ENCODE measurements at regions not wholly inside any gene's neighbourhood (a gene's known extent, or its start where the extent isn't known, plus 50 kb on each side); places are given as distances from the start of the nearest gene placed in this dataset.

DNA sequence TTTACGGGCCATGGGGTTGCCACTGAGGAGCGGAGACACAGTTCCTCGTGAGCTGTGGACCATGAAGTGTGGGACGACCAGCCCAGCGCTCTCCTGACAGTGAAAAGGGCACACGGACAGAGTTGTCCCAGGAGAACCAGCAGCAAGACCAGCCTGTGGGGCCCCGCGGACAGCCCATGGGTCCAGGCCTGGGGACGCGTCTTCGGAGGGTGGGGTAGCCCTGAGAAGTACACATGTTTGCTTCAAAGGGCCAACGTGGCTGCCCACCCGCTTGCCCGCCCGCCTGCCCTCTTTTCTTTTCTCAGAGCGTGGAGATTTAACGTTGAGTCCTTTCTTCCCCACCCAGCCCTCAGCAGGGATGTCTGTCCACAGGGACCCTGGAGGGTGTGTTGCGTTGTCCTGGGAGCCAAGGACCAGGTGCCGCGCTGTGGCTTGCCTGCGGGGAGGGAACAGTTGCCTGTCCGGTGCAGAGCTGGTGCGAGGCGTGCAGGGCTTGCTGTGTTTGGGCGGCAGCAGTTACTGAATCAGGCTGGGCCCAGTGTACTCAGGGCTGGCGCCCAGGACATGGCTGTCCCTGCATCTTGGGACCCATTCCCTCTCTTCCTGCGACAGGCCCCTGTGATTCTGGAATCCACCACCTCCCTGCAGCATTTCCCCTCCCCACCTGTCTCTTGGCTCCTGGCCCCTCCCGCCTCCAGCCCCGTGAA lies 120.1 kb upstream of the HDAC4 start:
- TF ChIP-seq PCBP1 (IDR thresholded peaks at IDR 0.05; ENCODE audit: low read depth, low read length, poor library complexity, severe bottlenecking) (no peak), TAF1 (IDR thresholded peaks at IDR 0.05; ENCODE audit: control insufficient read depth, extremely low read depth, insufficient read depth, low read length, severe bottlenecking) (no peak), CTCF (IDR thresholded peaks at IDR 0.05 in 2 of 3, conservative IDR thresholded peaks at IDR 0.05 in 1 of 3; ENCODE audit: insufficient read depth in 2 of 3, low read depth in 1 of 3, low read length in 3 of 3) (no peak), CBX8 (IDR thresholded peaks at IDR 0.05; ENCODE audit: borderline replicate concordance, extremely low read depth, low read depth, low read length, poor library complexity, severe bottlenecking) (no peak), SIN3A (IDR thresholded peaks at IDR 0.05; ENCODE audit: borderline replicate concordance in 2 of 2, control insufficient read depth in 1 of 2, low read depth in 2 of 2, low read length in 2 of 2) (no peak), POLR2A (conservative IDR thresholded peaks at IDR 0.05) (no peak), GABPA (tag; conservative IDR thresholded peaks at IDR 0.05; ENCODE audit: low read depth) (no peak), ELF4 (CRISPR knock-in tag; IDR thresholded peaks at IDR 0.05) (no peak), PTTG1 (tag; IDR thresholded peaks at IDR 0.05; ENCODE audit: low read depth) (no peak)
- TF ChIP-seq, protein P1, sequence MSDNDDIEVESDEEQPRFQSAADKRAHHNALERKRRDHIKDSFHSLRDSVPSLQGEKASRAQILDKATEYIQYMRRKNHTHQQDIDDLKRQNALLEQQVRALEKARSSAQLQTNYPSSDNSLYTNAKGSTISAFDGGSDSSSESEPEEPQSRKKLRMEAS (CRISPR knock-in tag; IDR thresholded peaks at IDR 0.05), result no peak
